ENCODE measurements at regions not wholly inside any gene's neighbourhood (a gene's known extent, or its start where the extent isn't known, plus 50 kb on each side); places are given as distances from the start of the nearest gene placed in this dataset.

DNA sequence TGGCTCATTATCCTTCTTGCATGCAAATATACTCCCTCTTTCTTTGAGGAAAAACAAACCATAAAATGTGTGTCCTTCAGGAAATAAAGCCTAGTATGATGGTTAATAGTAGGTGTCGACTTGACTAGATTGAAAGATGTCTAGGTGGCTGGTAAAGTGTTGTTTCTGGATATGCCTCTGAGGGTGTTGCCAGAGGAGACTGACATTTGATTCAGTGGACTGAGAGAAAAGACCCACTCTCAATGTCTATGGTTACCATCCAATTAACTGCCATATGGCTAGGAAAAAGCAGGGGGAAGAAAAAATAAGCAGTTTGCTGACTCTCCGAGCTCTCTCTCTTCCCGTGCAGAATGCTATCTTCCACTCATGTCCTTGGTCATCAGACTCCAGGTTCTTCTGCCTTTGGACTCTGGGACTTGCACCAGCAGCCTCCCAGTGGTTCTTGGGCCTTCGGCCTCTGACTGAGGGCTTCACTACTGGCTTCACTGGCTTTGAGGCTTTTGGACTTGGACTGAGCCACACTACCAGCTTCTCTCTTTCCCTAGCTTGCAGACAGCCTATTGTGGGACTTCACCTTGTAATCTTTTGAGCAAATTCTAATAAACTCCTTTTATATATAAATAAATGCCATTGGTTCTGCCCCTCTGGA is 532.1 kb upstream of the HTR2C start:
- Histone ChIP-seq H4K20me1 (ENCODE audit: insufficient read depth) (no peaks in the 10 kb centered on the region), H3K27me3 (ENCODE audit: insufficient read depth, low read depth) (no peaks in the 10 kb centered on the region), H3K36me3 (ENCODE audit: insufficient read depth) (no peaks in the 10 kb centered on the region), H3K4me1 (ENCODE audit: low read depth, poor library complexity, severe bottlenecking) (no peaks in the 10 kb centered on the region), H2AFZ (ENCODE audit: low read depth) (no peak overlapping the region), H3K79me2 (ENCODE audit: insufficient read depth, low read depth) (no peaks in the 10 kb centered on the region), H3K27ac (no peak overlapping the region), H3K9ac (no peak overlapping the region), H3K4me2 (no peak overlapping the region), H3K4me3 (IDR thresholded peaks at IDR 0.05; ENCODE audit: insufficient read depth, low read depth, low read length) (no peak overlapping the region)
- TF ChIP-seq, protein P1, sequence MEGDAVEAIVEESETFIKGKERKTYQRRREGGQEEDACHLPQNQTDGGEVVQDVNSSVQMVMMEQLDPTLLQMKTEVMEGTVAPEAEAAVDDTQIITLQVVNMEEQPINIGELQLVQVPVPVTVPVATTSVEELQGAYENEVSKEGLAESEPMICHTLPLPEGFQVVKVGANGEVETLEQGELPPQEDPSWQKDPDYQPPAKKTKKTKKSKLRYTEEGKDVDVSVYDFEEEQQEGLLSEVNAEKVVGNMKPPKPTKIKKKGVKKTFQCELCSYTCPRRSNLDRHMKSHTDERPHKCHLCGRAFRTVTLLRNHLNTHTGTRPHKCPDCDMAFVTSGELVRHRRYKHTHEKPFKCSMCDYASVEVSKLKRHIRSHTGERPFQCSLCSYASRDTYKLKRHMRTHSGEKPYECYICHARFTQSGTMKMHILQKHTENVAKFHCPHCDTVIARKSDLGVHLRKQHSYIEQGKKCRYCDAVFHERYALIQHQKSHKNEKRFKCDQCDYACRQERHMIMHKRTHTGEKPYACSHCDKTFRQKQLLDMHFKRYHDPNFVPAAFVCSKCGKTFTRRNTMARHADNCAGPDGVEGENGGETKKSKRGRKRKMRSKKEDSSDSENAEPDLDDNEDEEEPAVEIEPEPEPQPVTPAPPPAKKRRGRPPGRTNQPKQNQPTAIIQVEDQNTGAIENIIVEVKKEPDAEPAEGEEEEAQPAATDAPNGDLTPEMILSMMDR (conservative IDR thresholded peaks at IDR 0.05; ENCODE audit: low read depth, low read length), result no peak

DNA sequence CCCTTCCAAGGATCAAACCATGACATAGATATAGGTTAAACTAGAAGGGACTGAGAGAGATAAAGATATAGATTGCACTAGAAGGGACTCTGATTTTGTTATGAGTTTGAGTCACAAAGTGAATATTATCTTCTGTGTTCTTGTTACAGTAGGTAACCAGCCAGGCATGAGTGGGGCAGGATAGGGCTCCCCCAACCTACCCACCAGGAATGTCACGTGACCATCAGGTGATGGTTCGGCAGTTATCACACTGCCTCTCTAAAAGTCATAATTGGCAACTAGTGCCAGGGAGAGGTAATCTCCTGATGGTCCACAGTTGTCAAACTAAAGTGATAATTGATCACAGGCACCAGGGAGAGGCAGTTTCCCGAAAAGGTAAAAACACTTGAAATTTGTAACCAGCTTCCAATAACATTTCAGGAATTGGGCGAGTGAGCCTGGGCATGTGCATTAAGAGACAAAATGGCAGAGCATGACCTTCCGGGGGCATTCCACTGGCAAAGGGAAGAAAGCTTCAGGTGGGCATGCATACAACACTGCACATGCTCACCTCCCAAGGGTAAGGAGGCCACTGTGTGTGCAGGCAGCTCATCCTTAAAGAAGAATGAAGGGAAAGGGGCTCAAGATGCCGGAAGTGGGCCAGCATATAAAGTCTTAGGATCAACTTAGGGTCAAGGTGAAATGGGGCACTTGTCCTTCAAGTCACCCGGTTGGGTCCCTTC is 533.6 kb upstream of the HTR2C start:
- TF ChIP-seq, protein P1 (conservative IDR thresholded peaks at IDR 0.05; ENCODE audit: low read depth, low read length), result no peak
- Histone ChIP-seq H3K4me3 (IDR thresholded peaks at IDR 0.05; ENCODE audit: insufficient read depth, low read depth, low read length) (no peak overlapping the region), H3K27ac (no peak overlapping the region), H3K79me2 (ENCODE audit: insufficient read depth, low read depth) (no peaks in the 10 kb centered on the region), H3K27me3 (ENCODE audit: insufficient read depth, low read depth) (no peaks in the 10 kb centered on the region), H3K36me3 (ENCODE audit: insufficient read depth) (no peaks in the 10 kb centered on the region), H3K4me2 (no peak overlapping the region), H3K9ac (no peak overlapping the region), H2AFZ (ENCODE audit: low read depth) (no peak overlapping the region), H3K4me1 (ENCODE audit: low read depth, poor library complexity, severe bottlenecking) (no peaks in the 10 kb centered on the region), H4K20me1 (ENCODE audit: insufficient read depth) (no peaks in the 10 kb centered on the region)

DNA sequence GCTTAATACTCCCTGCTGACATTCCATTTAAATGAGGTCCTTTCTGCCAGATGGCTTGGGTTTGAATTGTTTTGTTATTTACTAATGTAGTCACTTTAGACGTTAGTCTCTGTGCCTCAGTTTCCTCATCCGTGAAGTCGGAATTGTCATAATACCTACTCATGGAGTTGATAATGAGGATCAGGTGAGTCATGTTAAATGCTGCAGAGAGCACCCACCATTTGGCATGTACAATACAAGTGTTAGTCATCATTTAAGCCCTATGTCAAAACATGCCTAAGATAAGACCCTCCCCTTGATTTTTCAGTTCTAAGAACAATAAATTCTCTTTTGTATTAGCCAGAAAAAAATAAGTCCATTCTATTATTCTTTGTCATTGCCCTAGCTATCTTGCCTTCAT is 534.8 kb upstream of the HTR2C start:
- Histone ChIP-seq H3K4me1 (ENCODE audit: low read depth, poor library complexity, severe bottlenecking) (no peaks in the 10 kb centered on the region), H3K4me3 (IDR thresholded peaks at IDR 0.05; ENCODE audit: insufficient read depth, low read depth, low read length) (no peak overlapping the region), H2AFZ (ENCODE audit: low read depth) (no peak overlapping the region), H3K9ac (no peak overlapping the region), H3K27ac (no peak overlapping the region), H3K79me2 (ENCODE audit: insufficient read depth, low read depth) (no peaks in the 10 kb centered on the region), H3K4me2 (no peak overlapping the region), H4K20me1 (ENCODE audit: insufficient read depth) (no peaks in the 10 kb centered on the region), H3K36me3 (ENCODE audit: insufficient read depth) (no peaks in the 10 kb centered on the region), H3K27me3 (ENCODE audit: insufficient read depth, low read depth) (no peaks in the 10 kb centered on the region)
- TF ChIP-seq, protein P1 (conservative IDR thresholded peaks at IDR 0.05; ENCODE audit: low read depth, low read length), result no peak

DNA sequence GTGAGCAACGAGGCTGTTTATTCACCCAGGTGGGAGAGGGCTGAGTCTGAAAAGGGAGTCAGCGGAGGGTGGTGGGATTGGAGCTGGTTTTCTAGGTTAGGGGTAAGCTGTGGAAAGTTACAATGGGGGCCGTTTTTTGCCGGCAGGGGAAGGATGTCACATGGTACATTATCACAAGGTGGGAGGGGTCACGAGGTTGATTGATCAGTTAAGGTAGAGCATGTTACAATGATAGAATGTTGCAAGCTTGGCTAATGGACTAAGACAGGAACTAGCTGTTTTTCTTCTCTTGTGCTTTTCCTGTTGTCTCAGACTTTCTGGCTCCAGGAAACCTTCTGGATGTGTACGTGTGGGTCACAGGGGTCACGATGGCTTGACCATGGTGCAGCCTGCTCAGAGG is 536.3 kb upstream of the HTR2C start:
- no peaks in the 10 kb centered on the region for H3K27me3 ChIP-seq (ENCODE audit: insufficient read depth, low read depth)
- no peak overlapping the region for H3K9ac ChIP-seq
- H3K4me1 ChIP-seq (ENCODE audit: low read depth, poor library complexity, severe bottlenecking), result no peaks in the 10 kb centered on the region
- no peak overlapping the region for H2AFZ ChIP-seq (ENCODE audit: low read depth)
- H3K4me3 ChIP-seq (IDR thresholded peaks at IDR 0.05; ENCODE audit: insufficient read depth, low read depth, low read length), result no peak overlapping the region
- no peaks in the 10 kb centered on the region for H3K36me3 ChIP-seq (ENCODE audit: insufficient read depth)
- no peaks in the 10 kb centered on the region for H3K79me2 ChIP-seq (ENCODE audit: insufficient read depth, low read depth)
- TF ChIP-seq, protein P1 (conservative IDR thresholded peaks at IDR 0.05; ENCODE audit: low read depth, low read length), result no peak
- no peaks in the 10 kb centered on the region for H4K20me1 ChIP-seq (ENCODE audit: insufficient read depth)
- H3K4me2 ChIP-seq, result no peak overlapping the region
- H3K27ac ChIP-seq, result no peak overlapping the region
